HG03565 (cell line): ENCODE measurements at regions not wholly inside any gene's neighbourhood (a gene's known extent, or its start where the extent isn't known, plus 50 kb on each side); places are given as distances from the start of the nearest gene placed in this dataset.

ENCODE experiments used
- ATAC-seq: cut with Tn5 transposase; IDR thresholded peaks from one replicate; pipeline ENCODE4 v1.9.1; 2021; ENCODE audit warnings: mild to moderate bottlenecking, moderate library complexity; ENCODE audit not compliant: unreplicated experiment

DNA sequence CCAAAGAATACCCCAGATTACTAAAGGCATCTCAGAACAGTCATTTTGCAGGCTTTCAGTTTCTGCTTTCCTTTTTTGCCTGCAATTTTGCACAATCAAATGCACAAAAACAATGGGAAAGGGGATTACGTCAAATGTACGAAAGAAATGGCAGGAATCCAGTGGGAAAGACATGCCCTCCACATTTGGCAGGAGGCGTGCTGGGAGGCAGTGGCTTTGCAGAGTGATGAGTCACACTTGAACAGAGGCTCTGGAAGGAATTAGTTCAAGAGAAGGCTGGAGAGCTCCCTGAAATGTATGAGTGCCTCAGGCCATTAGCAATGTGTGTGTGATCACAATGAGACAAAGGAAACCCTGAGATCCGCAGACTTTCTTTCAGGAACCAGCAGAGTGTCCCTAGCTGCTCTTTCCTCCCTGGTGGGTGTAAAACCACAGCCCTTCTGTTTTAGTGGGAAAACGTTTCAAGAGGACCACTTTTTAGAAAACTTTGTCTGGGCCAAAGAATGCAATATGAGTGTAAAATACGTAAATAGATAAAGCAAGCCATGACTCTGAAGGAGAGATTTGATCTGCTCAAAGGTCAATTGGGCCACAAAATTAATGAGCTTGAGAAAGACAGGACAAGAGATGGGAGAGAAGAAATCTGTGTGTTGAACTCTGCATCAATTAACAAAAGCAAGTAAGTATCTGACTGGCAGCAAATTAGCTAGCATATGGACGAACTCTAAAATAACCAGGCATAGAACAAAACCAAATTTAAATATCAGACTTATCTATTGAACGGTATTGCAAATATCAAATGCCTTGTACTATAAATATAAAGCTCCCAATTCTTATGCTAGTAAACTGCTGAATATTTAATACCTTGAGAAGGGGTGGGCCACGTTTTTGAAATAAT lies 155.4 kb upstream of the PDE3A start:
- ATAC-seq = no peak

DNA sequence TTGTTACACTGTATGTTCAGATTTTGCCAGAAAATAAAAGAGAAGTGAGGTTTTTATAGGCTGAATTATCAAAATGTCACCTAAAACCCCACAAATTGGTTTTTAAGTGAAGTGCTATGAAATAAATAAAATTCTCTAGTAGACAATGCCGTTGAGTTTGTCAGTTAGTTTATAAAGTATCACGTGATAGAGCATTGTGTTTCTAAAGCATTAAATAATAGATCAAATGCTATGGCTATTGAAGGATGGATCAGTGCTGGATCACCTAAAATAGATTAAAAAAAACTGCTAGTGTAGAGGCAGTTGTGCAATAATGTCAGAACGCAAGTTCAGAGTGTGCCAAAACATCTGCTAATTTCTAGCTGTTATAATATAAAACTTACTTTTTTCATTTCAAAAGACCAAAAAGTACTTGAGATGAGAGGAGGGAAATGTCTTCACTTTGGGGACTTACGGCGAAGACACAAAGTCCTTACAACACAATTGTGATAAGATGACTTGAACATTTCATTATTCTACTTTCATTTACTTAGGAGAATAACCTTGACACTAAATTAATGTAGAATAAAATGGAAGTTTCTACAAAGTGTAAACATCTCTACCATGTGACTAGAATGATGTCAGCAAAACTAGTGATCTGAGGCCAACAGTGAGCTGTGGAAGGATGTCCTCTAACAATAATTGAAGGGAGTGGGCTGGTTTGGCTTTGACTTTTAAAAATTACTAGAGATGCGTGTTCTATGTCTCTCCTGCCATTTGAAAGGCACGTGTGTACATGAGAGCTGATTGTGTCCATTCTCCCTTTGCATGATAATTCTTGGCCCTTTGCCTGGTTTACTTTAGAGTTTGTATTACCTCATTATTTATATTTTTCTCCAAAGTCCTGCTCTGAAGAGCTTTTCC lies 154.4 kb upstream of the PDE3A start:
- no peak for ATAC-seq

DNA sequence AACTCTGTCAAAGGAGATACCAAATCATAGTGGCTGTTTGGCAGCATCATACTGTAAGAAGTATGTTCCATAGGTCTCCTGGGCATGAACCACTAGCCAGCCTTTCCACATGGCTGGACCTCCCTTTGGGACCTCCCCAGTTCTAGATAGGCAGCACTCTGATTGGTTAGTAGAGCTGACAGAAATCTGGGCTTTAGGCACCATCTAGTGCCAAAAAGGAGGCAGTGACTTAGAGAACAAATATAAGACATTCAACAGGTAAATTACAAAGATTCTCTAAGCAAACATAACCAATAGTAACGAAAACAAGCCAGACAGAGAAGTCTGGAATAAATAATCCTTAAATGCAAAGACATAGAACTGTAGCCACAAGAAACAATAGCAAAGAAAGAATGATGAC lies 148.0 kb upstream of the PDE3A start:
- no peak for ATAC-seq

DNA sequence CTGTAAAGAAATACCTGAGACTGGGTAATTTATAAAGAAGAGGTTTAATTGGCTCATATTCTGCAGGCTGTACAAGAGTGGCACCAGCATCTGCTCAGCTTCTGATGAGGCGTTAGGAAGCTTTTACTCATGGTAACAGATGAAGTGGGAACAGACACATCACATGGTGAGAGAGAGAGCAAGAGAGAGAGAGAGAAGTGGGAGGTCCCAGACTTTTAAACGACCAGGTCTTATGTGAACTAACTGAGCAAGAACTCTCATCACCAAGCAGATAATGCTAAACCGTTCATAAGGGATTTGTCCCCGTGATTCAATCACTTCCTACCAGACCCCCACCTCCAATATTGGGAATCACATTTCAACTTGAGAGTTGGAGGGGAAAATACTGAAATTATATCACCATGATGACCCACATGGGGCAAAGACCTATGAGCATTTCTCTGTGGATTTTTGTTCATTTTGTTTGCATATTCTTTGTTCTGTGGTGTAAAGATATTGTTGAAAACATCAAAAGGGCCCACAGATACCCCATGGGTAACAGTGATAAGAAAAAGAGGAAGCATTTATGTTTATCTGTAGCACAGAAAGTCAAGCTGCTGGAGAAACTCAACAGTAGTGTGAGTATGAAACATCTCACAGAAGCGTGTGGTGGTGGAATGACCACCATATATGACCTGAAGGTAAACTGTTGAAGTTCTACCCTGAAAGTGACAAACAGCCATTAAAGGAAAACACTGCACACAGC lies 135.2 kb upstream of the PDE3A start:
- ATAC-seq = no peak

DNA sequence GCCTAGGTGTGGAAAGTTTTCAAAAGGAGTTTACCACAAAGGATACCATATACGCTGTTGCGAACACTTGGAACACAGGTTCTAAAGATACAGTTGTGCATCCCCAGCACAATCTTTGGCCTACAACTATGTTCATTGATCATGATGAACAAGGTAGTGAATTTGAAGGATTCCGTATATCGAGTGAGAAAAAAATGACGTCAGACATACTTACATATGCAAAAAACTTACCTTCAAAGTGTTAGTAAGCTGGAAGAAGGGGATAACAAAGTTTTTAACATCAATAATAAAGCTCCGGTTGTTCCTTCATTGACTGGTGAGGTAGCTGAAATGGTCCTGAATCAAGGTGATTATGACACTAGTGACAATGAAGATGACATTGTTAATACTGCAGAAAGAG lies 133.9 kb upstream of the PDE3A start:
- no peak for ATAC-seq

DNA sequence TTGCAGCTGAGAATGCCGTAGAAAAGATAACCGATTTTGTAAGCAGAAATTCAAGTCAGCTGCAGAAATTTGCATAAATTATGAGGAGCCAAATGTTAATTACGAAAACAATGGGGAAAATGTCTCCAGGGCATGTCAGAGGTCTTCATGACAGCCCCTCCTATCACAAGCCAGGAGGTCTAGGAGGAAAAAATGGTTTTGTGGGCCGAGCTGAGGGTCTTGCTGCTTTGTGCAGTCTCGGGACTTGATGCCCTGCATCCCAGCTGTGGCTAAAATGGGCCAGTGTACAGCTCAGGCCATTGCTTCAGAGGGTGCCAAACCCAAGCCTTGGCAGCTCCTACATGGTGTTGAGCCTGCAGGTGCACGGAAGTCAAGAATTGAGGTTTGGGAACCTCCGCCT lies 131.2 kb upstream of the PDE3A start:
- ATAC-seq = no peak

DNA sequence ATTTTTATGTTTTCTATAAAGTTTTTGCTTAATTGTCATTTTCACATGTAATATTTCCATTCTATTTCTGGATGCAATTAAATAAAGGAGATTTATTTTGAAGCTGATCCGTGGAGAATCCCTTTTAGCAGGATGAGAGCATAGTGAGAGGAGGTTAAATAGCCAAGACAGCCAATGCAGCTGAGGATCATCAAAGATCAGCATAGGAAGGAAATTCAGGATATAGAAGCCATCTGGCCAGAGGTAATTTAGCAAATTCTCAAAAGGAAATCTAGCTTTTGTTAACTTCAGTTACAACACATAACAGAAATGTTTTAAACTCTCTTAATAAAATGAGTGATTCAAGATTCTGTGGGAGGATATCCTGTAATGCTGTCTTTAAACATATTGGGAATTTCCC lies 122.8 kb upstream of the PDE3A start:
- no peak for ATAC-seq

DNA sequence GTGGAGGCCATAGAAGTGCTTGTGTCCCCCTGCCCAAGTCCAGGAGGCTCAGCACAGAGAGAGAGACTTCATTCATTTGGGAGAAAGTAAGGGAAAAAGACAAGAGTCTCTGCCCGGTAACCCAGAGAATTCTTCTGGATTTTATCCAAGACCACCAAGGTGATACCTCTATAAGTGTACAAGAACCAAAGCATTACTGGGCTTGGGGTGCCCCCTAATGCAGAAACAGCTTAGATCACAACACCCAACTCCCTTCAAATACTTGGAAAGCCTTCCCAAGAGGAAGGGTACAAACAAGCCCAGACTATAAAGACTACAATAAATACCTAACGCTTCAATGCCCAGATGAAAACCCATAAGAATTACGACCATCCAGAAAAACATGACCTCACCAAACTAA lies 119.7 kb upstream of the PDE3A start:
- no peak for ATAC-seq

DNA sequence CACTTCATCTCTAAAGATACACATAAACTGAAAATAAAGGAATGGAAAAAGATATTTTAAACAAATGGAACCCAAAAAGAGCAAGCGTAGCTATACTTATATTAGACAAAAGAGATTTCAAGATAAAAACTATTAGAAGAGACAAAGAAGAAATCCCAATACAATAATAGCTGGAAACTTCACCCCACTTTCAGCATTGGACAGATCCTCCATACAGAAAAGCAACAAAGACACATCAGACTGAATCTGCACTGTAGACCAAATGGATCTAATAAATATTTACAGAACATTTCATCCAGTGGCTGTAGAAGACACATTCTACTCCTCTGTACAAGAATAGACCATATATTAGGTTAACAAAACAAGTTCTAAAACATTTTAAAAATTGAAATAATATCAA lies 117.6 kb upstream of the PDE3A start:
- ATAC-seq = no peak

DNA sequence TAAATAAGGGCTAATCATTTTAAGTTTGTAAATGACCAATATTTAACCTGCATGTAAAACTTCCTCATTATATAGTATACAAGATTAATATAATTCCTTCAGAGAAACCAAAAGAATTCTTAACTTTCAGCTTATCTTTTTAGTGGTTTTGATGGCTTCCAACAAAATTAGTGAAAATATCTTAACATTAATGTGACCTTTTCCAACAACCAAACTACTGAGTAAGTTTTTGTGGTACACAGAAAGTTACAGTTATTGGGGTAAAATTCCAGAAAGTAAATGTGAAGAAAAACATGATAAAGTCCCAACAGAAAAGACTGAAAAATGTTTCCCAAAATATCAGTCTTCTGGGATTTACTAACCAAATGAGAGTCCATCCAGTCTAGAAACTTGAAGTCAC lies 111.0 kb upstream of the PDE3A start:
- ATAC-seq = no peak

DNA sequence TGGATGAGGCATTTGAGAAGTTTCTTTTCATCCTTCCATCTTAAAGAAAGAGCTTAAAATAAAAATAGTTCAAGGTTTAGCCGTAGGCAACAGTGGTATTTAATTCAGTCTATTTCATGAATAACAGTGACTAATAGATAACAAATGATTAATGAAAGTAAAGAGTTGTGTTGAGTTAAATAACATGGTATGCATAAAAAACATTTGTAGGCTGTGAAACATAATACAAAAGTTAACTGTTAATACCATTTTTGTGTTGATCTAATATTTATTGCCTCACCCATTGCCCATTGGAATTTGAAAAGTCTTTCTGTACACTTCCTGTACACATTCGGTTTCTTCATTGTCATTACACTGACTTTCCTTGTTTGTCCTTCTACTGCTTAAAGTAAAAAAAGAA lies 108.6 kb upstream of the PDE3A start:
- no peak for ATAC-seq

DNA sequence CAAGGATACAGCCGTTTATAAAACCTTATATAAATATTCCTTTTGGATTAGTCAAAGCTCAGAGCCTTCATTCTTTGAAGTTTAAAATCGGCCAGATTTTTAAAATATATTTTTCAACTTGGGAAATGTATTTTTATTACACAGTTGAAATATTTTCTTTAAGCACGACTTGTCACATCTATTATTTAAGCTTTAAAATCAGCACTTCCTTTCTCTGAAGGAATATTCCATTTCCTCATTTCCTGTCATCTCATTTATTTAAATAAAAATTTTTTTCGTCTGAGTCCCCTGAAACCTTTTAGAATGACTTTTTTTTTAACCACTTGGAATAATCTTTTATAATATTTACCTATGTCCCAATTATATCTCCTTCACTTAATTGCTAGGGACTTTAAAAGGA lies 107.5 kb upstream of the PDE3A start:
- no peak for ATAC-seq

DNA sequence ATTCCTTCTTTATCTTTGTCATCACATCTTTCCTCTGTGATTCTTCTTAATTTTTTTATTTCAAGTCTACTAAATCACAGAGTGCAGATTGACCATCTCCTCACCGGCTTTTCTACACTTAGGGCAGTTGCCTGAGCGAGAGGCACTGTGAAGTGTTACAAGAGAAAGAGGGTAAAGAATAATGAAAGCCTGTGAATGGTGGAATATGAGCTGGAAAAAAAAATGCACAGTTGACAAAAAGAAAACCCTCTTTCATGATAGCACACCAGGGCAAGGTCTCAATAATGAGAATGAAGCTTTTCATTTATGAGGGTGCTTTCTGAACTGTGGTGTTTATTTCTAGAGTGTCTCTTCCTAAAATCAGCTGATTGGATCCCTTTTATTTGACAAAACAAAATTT lies 106.2 kb upstream of the PDE3A start:
- no peak for ATAC-seq

DNA sequence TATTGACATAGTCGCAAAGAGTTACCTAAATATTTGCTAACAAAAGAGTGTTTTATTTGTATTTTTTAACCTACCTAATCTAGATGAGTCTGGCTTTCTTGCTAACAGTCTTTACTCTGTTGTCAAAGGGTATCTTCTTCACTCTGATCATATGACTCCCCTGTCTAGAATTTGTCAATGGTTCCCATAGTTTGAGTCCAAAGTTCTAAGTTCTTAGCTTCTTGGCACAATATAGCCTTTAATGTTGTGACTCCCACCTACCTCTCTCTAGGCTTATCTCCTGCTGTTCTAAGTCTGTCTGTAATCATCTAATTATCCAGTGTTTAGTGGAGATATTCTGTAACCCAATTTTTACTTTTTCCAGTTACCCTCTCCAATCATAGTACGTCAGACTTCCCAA lies 104.3 kb upstream of the PDE3A start:
- no peak for ATAC-seq

DNA sequence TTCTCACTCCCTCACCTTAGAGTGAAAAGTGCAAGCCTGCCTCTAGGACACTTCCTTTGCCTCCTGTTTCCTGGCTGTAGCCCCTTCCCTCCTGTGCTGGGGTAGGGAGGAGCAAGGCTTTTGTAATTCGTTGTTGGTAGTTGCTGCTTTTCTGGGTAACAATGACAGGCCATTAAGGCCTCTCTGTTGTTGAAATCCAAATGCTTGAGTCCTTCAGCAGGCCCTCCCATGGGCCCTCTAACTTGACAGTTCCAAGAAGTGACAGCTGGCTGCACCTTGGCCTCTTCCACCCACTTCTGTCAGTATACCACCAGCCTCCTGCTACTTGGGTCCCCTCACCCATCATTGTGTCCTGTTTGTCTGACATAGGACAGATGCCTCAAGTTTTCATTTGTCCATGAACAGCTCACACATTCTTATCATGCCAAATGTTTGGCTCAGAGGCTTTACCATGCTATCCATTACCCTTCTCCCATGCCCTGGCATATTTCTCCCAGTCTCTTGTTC lies 103.7 kb upstream of the PDE3A start:
- ATAC-seq = no peak

DNA sequence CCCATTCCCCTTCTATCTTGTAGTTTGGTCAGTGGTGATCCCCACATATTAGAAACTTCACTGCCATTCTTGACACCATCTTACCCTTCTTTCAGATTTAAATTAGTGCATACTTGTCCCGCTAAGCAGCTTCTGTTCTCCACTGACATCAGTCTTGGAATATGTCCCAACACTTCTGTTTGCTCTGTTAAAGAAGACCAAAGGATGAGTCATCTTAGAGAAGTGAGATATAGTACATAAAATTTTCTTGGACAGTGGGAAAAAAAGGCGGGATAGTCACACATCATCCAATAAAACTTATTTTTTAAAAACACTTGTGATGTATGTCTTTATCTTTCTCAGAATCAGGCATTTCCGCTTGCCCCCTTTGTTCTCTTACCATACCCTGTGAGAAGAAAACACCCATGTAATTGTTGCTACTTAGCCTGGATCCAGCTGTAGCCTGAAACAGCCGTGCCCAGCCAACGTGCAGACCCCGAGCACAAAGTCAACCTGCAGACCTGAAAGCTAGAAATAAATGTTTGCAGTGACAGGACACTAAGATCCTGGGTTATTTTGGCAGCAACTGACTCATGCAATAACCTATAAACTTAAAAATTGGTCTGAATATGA lies 100.1 kb upstream of the PDE3A start:
- no peak for ATAC-seq

DNA sequence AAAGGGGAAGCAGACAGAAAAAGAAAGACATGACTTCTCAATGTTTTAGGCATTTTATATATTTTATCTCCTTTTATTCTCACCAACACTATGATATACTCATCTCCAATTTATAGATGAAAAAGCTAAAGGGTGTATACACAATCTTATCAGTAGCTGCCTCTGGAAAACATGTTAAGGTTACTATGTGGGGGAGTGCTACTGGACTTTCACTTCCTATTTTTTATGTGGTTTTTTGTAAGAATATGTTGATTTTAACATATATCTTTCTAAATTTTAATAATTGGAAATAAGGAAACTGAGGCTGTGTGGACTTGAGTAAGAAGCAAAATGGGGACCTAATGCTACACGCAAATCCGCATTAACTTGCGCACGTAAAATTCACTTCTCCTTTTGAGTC lies 99.6 kb upstream of the PDE3A start:
- no peak for ATAC-seq

DNA sequence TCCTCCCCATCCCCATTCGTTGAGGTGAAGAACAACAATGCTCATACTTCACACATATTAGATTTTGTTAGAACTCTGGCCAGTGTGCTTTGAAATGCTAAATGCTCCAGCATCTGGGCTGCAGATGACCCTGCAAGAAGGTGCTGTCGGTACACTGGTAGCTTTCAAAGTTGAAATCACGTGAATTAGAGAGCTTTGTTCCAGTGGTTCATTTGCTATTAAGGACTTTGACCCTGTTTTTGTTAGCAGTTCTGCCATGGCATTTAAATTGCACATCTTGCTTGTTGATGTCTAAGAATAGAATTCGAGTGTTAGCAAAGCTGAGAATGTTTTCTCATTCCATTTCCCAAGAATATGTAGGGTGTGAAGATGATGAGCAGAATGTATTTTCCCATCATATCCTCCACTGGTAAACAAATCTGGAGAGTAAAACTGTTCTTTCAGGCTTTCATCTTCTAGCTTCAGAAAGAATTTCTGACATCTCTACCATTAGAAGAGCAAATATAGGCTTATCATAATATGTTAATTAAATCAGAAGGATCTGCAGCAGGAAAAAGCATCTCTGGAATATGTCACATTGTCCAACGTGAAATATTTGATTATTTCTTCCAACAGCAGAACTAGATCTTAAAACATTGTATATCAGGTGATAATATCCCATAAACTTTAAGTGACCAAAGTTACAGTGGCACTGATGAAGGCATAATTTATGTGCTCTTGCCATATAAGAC lies 98.8 kb upstream of the PDE3A start:
- ATAC-seq = no peak

DNA sequence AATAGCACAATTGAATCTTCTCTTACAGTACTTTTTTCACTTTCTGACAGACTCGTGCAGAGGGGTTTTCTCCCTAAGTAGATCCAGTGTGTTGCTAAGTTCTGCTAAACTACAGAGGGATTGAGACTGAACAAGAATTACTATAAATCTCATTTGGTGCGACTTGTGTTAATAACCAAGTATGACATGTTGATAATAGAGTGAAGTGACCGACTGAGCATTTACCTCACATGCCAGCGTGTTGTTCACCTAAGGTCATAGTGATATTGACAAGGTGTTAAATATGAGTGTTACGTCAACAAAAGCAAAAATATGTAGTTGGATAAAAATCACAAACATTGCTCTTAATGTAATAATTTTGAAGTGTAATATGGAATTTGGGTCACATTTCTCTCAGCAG lies 97.8 kb upstream of the PDE3A start:
- ATAC-seq = no peak

DNA sequence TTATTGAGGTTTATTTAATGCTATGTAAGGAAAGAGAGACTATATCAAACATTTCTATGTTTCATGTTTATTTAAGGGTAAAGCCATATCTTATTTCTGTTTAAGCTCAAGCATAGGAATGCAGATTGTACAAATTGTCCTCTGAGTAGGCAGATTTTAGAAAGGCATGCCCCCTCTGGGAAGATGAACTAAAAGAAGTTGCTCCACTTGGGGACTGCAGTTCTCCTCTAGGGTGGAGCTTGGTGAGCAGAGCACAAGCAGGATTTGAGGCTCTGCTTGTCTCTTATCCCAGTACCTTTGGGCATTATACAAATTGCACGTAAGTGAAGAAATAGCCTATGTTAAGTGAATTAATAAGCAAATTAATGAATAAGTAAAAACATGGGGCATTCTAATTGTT lies 96.2 kb upstream of the PDE3A start:
- ATAC-seq = no peak
